ENCODE measurements at regions not wholly inside any gene's neighbourhood (a gene's known extent, or its start where the extent isn't known, plus 50 kb on each side); places are given as distances from the start of the nearest gene placed in this dataset.

GRCh38 chr17:5822281-5823060 lies 238.2 kb upstream of the NLRP1 start:
- Mint-ChIP-seq H3K4me3 (ENCODE audit: unreplicated experiment) (no peak overlapping the region), H3K4me1 (ENCODE audit: low read depth, unreplicated experiment) (peaks cover 26% of the 10 kb centered on the region), H3K27ac (ENCODE audit: unreplicated experiment) (no peak overlapping the region), H3K36me3 (ENCODE audit: low read depth, unreplicated experiment) (no peaks in the 10 kb centered on the region), H3K27me3 (ENCODE audit: low read depth, unreplicated experiment) (peaks cover 2% of the 10 kb centered on the region), H3K9me3 (ENCODE audit: unreplicated experiment) (peaks cover 3% of the 10 kb centered on the region)
- Histone ChIP-seq H3K4me2 (ENCODE audit: low read length) (no peak overlapping the region), H3K27ac (ENCODE audit: low read depth, low read length) (no peak overlapping the region), H3K4me3 (ENCODE audit: insufficient read depth, low read depth, low read length) (no peak overlapping the region), H3K27me3 (ENCODE audit: insufficient read depth, low read length) (peaks cover 2% of the 10 kb centered on the region), H4K20me1 (ENCODE audit: insufficient read depth, low read length) (no peaks in the 10 kb centered on the region), H3K79me2 (ENCODE audit: insufficient read depth, low read length) (no peaks in the 10 kb centered on the region), H3K9me3 (ENCODE audit: insufficient read depth, low read depth, low read length) (no peaks in the 10 kb centered on the region), H3K4me1 (ENCODE audit: insufficient read depth, low read length) (peaks cover 20% of the 10 kb centered on the region), H3K36me3 (ENCODE audit: insufficient read depth, low read length) (no peaks in the 10 kb centered on the region), H3K9ac (ENCODE audit: low read length) (no peak overlapping the region), H2AFZ (ENCODE audit: low read depth, low read length) (no peak overlapping the region)
- no peak for FAIRE-seq
- DNase-seq (ENCODE audit: low read depth), result no peak
- no peak for TF ChIP-seq EZH2 (IDR thresholded peaks at IDR 0.05; ENCODE audit: insufficient read depth, low read length)
- no peak for TF ChIP-seq CTCF (IDR thresholded peaks at IDR 0.05; ENCODE audit: insufficient read depth, low read depth, low read length)

- no peak overlapping the region for H3K4me3 ChIP-seq (ENCODE audit: insufficient read depth, low read depth, low read length)
- Mint-ChIP-seq H3K4me3 (ENCODE audit: unreplicated experiment) (no peak overlapping the region), H3K4me1 (ENCODE audit: low read depth, unreplicated experiment) (peaks cover 26% of the 10 kb centered on the region), H3K27me3 (ENCODE audit: low read depth, unreplicated experiment) (peaks cover under 1% of the 10 kb centered on the region), H3K27ac (ENCODE audit: unreplicated experiment) (no peak overlapping the region), H3K36me3 (ENCODE audit: low read depth, unreplicated experiment) (no peaks in the 10 kb centered on the region), H3K9me3 (ENCODE audit: unreplicated experiment) (peaks cover 3% of the 10 kb centered on the region)
- no peaks in the 10 kb centered on the region for H4K20me1 ChIP-seq (ENCODE audit: insufficient read depth, low read length)
- no peak overlapping the region for H3K4me2 ChIP-seq (ENCODE audit: low read length)
- no peak overlapping the region for H2AFZ ChIP-seq (ENCODE audit: low read depth, low read length)
- no peak overlapping the region for H3K27ac ChIP-seq (ENCODE audit: low read depth, low read length)
- TF ChIP-seq CTCF (IDR thresholded peaks at IDR 0.05; ENCODE audit: insufficient read depth, low read depth, low read length) (no peak), EZH2 (IDR thresholded peaks at IDR 0.05; ENCODE audit: insufficient read depth, low read length) (no peak)
- peaks cover 20% of the 10 kb centered on the region for H3K4me1 ChIP-seq (ENCODE audit: insufficient read depth, low read length)
- DNase-seq (ENCODE audit: low read depth) (no peak), FAIRE-seq (no peak)
- H3K27me3 ChIP-seq (ENCODE audit: insufficient read depth, low read length), result no peaks in the 10 kb centered on the region
- no peaks in the 10 kb centered on the region for H3K9me3 ChIP-seq (ENCODE audit: insufficient read depth, low read depth, low read length)
- H3K79me2 ChIP-seq (ENCODE audit: insufficient read depth, low read length), result no peaks in the 10 kb centered on the region
- no peak overlapping the region for H3K9ac ChIP-seq (ENCODE audit: low read length)
- no peaks in the 10 kb centered on the region for H3K36me3 ChIP-seq (ENCODE audit: insufficient read depth, low read length)
These were observed 238.9 kb upstream of the NLRP1 start for GRCh38 chr17:5823219-5823618.

- Mint-ChIP-seq H3K4me1 (ENCODE audit: low read depth, unreplicated experiment) (peaks cover 23% of the 10 kb centered on the region), H3K27ac (ENCODE audit: unreplicated experiment) (no peak overlapping the region), H3K9me3 (ENCODE audit: unreplicated experiment) (peaks cover 3% of the 10 kb centered on the region), H3K36me3 (ENCODE audit: low read depth, unreplicated experiment) (no peaks in the 10 kb centered on the region), H3K27me3 (ENCODE audit: low read depth, unreplicated experiment) (no peaks in the 10 kb centered on the region), H3K4me3 (ENCODE audit: unreplicated experiment) (no peak overlapping the region)
- no peaks in the 10 kb centered on the region for H3K9me3 ChIP-seq (ENCODE audit: insufficient read depth, low read depth, low read length)
- no peak for TF ChIP-seq CTCF (IDR thresholded peaks at IDR 0.05; ENCODE audit: insufficient read depth, low read depth, low read length)
- FAIRE-seq (no peak), DNase-seq (ENCODE audit: low read depth) (peak; percentile 42)
- H3K4me1 ChIP-seq (ENCODE audit: insufficient read depth, low read length), result peaks cover 20% of the 10 kb centered on the region
- H3K4me3 ChIP-seq (ENCODE audit: insufficient read depth, low read depth, low read length), result no peak overlapping the region
- H4K20me1 ChIP-seq (ENCODE audit: insufficient read depth, low read length), result no peaks in the 10 kb centered on the region
- H3K36me3 ChIP-seq (ENCODE audit: insufficient read depth, low read length), result no peaks in the 10 kb centered on the region
- H3K79me2 ChIP-seq (ENCODE audit: insufficient read depth, low read length), result no peaks in the 10 kb centered on the region
- H3K27me3 ChIP-seq (ENCODE audit: insufficient read depth, low read length), result no peaks in the 10 kb centered on the region
- peak overlapping the region; percentile 63 for H3K4me2 ChIP-seq (ENCODE audit: low read length)
- no peak overlapping the region for H2AFZ ChIP-seq (ENCODE audit: low read depth, low read length)
- H3K9ac ChIP-seq (ENCODE audit: low read length), result peak overlapping the region; percentile 20
- peak overlapping the region; percentile 55 for H3K27ac ChIP-seq (ENCODE audit: low read depth, low read length)
These were observed 241.5 kb upstream of the NLRP1 start for GRCh38 chr17:5825717-5826330.
